Urothelium cell line (cell line): ENCODE measurements at regions not wholly inside any gene's neighbourhood (a gene's known extent, or its start where the extent isn't known, plus 50 kb on each side); places are given as distances from the start of the nearest gene placed in this dataset.
A peak's percentile ranks its signal among the peaks of the same experiment; 100 is the strongest.

Source experiments
- DNase-seq: peaks from one replicate; pipeline ENCODE4 v3.0.0; 2011; ENCODE audit warnings: low spot score, mixed read lengths
- FAIRE-seq: peaks from 2 replicates; lab custom pipeline; 2011; peaks lifted over from hg19 to GRCh38; lab: Jason Lieb, UNC

GRCh38 chr13:31923134-31923763, 108.3 kb upstream of the FRY start:
- DNase-seq (no peak), FAIRE-seq (no peak)

- FAIRE-seq = no peak
- DNase-seq = no peak
Measured at GRCh38 chr13:31925079-31925478, 106.5 kb upstream of the FRY start.

- no peak for FAIRE-seq
- no peak for DNase-seq
Measured at GRCh38 chr13:31927219-31927653, 104.3 kb upstream of the FRY start.

- no peak for DNase-seq
- no peak for FAIRE-seq
Measured at GRCh38 chr13:31929031-31929770, 102.4 kb upstream of the FRY start.

GRCh38 chr13:31930490-31930889, 101.1 kb upstream of the FRY start:
- no peak for FAIRE-seq
- no peak for DNase-seq

DNA sequence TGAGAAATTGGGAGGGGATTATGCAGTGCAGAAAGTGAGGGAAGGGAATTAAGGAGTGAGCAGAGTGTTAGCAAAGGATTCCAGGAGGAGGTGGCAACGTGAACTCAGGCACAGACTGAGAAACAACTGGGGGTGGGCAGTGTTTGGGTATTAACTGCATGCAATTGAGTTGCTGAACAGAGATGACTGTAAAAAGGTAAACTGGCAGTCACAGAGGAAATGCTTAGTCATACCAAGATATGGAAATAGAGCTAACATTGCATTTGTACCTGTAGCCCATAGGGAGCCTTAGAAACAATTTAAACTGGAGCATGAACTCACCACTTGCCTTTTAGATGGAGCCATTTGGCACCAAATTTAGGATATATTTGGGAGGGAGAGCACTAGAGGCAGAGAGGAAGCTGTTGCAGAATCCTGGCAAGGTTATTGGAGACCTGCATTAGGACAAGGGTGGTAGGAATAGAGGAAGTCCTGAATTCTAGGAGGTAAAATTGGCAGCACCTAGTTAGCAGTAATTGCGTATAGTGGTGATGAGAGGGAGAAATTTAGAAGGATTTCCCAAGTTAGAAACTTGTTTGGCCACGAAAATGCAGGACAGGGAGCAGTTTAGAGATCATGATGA, 100.6 kb upstream of the FRY start:
- DNase-seq = peak; percentile 9
- FAIRE-seq = no peak

DNA sequence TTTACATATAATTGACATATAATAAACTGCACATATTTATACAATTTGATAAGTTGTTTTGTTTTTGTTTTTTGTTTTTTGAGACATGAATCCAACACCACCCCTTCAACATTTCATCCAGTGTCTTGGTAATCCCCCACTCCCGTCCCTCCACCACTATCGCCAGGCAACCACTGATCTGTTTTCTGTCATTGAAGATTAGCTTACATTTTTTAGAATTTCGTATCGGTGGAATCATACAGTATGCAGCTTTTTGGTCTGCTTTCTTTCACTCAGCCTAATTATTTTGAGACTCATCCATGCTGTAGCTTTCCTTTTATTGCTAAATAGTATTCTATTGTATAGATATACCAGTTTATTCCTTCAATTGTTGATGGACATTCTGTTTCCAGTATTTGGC, 94.1 kb upstream of the FRY start:
- DNase-seq (no peak), FAIRE-seq (no peak)

DNA sequence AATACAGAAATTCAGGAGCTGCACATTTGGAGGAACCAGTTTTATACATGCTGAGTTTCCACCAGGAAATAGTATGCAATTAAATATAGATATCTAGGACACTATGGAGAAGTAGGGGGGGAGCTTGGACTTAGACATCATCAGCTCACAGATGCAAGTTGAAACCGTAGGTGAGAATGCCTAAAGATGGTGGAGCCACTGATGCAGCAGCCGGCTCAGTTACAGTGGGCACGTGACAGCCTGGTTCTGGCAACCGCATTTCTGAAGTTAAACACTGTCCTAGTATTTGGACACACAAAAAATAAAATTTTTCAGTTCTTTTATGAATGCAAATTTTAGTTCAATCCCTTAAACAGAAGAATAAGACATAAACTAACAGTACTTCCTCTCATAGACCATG, 91.5 kb upstream of the FRY start:
- no peak for DNase-seq
- FAIRE-seq = no peak

GRCh38 chr13:31943591-31943990, 88.0 kb upstream of the FRY start:
- DNase-seq (no peak), FAIRE-seq (no peak)

- FAIRE-seq = no peak
- DNase-seq = no peak
Measured at GRCh38 chr13:31944262-31945160, 87.1 kb upstream of the FRY start.

DNA sequence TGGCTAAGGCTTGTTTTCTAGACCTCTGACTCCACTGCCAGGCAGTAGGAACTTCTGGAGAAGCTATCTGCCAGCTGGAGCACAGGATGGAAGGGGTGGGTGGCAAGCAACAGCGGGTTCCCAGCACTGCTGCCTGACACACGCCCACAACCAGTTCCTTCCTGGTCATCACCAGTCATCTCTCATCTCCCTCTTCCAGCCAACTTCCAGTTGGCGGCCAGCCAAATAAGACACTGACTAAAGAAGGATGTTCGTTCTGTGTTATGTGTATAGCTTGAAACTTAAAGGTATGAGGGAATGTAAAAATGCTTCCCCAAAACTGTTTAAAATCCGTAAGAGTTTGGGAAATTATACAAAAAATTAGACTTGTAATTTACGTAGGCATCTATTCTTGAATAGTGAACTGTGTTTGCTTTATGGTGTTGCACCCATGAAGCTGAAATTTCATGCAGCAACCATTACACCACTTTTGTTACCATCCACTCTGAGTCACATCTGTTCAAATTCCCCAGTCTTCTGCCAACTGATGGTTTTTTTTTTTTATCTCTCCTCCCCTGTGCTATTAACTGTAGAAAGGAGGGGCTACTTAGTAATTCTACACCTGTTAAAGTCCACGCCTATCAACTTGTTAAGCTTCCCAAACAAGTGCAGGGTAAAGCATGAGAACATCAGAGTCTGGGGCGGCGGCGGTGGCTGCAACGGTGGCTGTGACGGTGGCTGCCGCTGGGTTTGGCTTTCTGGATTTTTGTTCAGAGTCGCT, 86.2 kb upstream of the FRY start:
- no peak for FAIRE-seq
- peak; percentile 58 for DNase-seq

- DNase-seq (no peak), FAIRE-seq (no peak)
Measured at GRCh38 chr13:31946091-31946770, 85.3 kb upstream of the FRY start.

GRCh38 chr13:31947105-31947504, 84.5 kb upstream of the FRY start:
- no peak for FAIRE-seq
- no peak for DNase-seq

- no peak for FAIRE-seq
Measured at GRCh38 chr13:31947506-31947905, 84.1 kb upstream of the FRY start.

GRCh38 chr13:31949486-31949885, 82.1 kb upstream of the FRY start:
- no peak for FAIRE-seq
- no peak for DNase-seq

More at GRCh38 chr13:31947506-31947905, 84.1 kb upstream of the FRY start:
- no peak for DNase-seq

GRCh38 chr13:31950111-31950815, 81.3 kb upstream of the FRY start:
- DNase-seq = no peak
- FAIRE-seq = no peak

GRCh38 chr13:31951215-31951678, 80.3 kb upstream of the FRY start:
- FAIRE-seq (no peak), DNase-seq (no peak)

- FAIRE-seq (no peak), DNase-seq (no peak)
Measured at GRCh38 chr13:31952641-31953380, 78.8 kb upstream of the FRY start.
